ENCODE measurements at regions not wholly inside any gene's neighbourhood (a gene's known extent, or its start where the extent isn't known, plus 50 kb on each side); places are given as distances from the start of the nearest gene placed in this dataset.

DNA sequence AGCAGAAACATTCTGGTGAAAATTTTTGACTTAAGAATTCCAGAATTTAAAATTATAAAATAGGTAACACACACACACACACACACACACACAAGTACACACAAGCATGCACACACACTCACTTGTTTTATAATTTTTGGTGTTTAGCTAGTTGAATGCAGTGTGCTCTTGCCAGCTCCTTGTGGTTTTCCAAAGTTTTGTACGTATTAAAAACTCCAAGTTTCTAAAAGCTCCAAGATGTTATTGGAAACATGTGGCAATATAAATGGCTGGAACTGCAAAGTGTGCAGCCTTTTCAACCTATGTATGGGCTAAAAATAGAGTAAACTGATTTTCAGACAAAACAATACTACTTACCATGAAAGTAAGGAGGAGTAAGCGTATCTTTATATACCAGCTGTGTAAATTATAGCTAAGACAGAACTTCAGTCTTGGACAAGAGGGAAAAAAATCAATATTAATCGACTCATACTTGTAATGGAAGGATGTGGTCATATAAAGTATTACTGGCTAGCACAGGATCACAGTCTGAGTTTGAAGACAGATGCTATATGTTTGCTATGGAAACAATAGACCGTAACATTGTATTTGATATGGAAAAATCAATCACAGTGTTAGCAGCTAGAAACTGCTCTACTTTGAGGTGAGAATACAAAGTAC, 727.1 kb upstream of the GRAMD2B start:
- Mint-ChIP-seq H3K36me3 (ENCODE audit: insufficient read depth, unreplicated experiment) (no peaks in the 10 kb centered on the region), H3K27me3 (ENCODE audit: unreplicated experiment) (no peaks in the 10 kb centered on the region), H3K27ac (ENCODE audit: unreplicated experiment) (no peak overlapping the region), H3K4me1 (ENCODE audit: low read depth, unreplicated experiment) (peaks cover 20% of the 10 kb centered on the region), H3K4me3 (ENCODE audit: low read depth, unreplicated experiment) (no peak overlapping the region), H3K9me3 (ENCODE audit: low read depth, unreplicated experiment) (peaks cover 4% of the 10 kb centered on the region)
- TF ChIP-seq, protein P1, sequence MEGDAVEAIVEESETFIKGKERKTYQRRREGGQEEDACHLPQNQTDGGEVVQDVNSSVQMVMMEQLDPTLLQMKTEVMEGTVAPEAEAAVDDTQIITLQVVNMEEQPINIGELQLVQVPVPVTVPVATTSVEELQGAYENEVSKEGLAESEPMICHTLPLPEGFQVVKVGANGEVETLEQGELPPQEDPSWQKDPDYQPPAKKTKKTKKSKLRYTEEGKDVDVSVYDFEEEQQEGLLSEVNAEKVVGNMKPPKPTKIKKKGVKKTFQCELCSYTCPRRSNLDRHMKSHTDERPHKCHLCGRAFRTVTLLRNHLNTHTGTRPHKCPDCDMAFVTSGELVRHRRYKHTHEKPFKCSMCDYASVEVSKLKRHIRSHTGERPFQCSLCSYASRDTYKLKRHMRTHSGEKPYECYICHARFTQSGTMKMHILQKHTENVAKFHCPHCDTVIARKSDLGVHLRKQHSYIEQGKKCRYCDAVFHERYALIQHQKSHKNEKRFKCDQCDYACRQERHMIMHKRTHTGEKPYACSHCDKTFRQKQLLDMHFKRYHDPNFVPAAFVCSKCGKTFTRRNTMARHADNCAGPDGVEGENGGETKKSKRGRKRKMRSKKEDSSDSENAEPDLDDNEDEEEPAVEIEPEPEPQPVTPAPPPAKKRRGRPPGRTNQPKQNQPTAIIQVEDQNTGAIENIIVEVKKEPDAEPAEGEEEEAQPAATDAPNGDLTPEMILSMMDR (IDR thresholded peaks at IDR 0.05; ENCODE audit: unreplicated experiment) = no peak
- CTCF ChIA-PET = interaction anchor here (0.7 to 1.2 kb wide), 2 partner anchors 21 to 766 kb away, joined by 3 read pairs; no protein-coding TSS in a partner anchor
- no peak for DNase-seq
- intact Hi-C loops (cut with micrococcal nuclease; ENCODE audit: unreplicated experiment) = no loop called here
- no TSS peak for BruUV-seq (replicated peaks)

DNA sequence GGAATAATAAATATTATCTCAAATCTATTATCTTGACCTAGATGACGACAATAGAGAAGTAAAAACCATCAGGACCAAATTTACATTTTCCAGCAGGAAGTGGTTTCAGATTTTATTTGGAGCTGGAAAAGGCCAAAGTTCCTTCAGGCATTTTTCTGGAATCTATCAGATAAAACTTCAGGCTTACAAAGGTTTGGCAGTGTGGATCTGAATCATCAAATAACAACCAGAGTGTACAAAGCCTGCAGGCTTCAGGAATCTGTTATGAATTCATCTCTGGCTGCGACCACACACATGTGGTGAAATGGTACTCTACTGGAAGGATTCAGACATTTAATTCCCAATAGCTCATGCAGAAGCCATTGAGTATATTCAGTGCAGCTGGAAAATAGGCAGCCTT, 726.4 kb upstream of the GRAMD2B start:
- no TSS peak for BruUV-seq (replicated peaks)
- Mint-ChIP-seq H3K4me1 (ENCODE audit: low read depth, unreplicated experiment) (peaks cover 20% of the 10 kb centered on the region), H3K4me3 (ENCODE audit: low read depth, unreplicated experiment) (no peak overlapping the region), H3K27ac (ENCODE audit: unreplicated experiment) (no peak overlapping the region), H3K36me3 (ENCODE audit: insufficient read depth, unreplicated experiment) (no peaks in the 10 kb centered on the region), H3K27me3 (ENCODE audit: unreplicated experiment) (no peaks in the 10 kb centered on the region), H3K9me3 (ENCODE audit: low read depth, unreplicated experiment) (peaks cover 4% of the 10 kb centered on the region)
- CTCF ChIA-PET = interaction anchor here (0.6 kb wide), 1 partner anchor 839 kb away, joined by 3 read pairs; no protein-coding TSS in a partner anchor
- TF ChIP-seq, protein P1 (IDR thresholded peaks at IDR 0.05; ENCODE audit: unreplicated experiment) = no peak
- DNase-seq = no peak
- intact Hi-C loops (cut with micrococcal nuclease; ENCODE audit: unreplicated experiment) = no loop called here

DNA sequence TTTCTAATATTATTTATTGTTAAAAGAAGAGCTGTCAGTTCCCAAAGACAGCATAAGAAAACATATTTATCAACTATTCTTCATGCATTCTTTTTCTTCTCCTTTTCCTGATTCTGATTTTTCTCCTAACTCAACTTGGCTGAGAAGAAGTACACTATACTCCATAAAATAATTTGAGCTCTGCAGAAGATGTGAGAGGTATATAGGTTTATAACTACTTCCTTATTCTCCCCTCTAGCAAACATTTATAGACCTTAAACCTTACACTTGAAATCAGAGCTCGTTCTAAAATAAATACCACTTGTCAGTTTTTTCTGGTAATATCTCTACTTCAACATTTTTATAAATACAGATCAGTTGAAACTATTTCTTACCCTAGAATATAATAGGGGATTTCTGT, 724.8 kb upstream of the GRAMD2B start:
- no peak for DNase-seq
- Mint-ChIP-seq H3K4me3 (ENCODE audit: low read depth, unreplicated experiment) (no peak overlapping the region), H3K27me3 (ENCODE audit: unreplicated experiment) (no peaks in the 10 kb centered on the region), H3K27ac (ENCODE audit: unreplicated experiment) (no peak overlapping the region), H3K4me1 (ENCODE audit: low read depth, unreplicated experiment) (peaks cover 20% of the 10 kb centered on the region), H3K36me3 (ENCODE audit: insufficient read depth, unreplicated experiment) (no peaks in the 10 kb centered on the region), H3K9me3 (ENCODE audit: low read depth, unreplicated experiment) (no peaks in the 10 kb centered on the region)
- CTCF ChIA-PET = no interaction called here
- TF ChIP-seq, protein P1 (IDR thresholded peaks at IDR 0.05; ENCODE audit: unreplicated experiment) = no peak
- intact Hi-C loops (cut with micrococcal nuclease; ENCODE audit: unreplicated experiment) = no loop called here
- BruUV-seq (replicated peaks) = no TSS peak

DNA sequence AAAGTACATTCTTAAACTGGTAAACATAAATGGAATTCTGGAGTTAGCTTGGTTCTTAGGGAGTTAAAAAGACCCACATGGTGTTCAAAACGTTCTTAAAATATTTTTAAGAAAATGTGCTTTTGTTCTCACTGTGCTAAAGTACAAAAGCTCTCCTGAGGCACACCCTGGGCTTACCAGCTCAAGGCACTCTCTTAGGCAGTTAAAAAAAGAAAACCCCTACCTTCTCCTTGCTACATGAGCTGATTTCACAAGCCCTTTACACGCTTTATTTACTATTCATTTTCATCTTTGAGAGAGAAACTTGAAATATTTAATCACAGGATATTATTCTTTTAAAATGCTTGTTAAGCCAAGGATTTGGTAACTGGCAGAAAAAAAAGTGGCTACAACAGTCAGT, 723.3 kb upstream of the GRAMD2B start:
- no peaks in the 10 kb centered on the region for H3K27me3 Mint-ChIP-seq (ENCODE audit: unreplicated experiment)
- H3K4me1 Mint-ChIP-seq (ENCODE audit: low read depth, unreplicated experiment) = peaks cover 20% of the 10 kb centered on the region
- peak overlapping the region; percentile 64 for H3K4me3 Mint-ChIP-seq (ENCODE audit: low read depth, unreplicated experiment)
- no peaks in the 10 kb centered on the region for H3K36me3 Mint-ChIP-seq (ENCODE audit: insufficient read depth, unreplicated experiment)
- intact Hi-C loops (cut with micrococcal nuclease; ENCODE audit: unreplicated experiment) = loop anchor here (2.0 kb wide), 1 partner anchor 17 kb away; no protein-coding TSS in a partner anchor
- CTCF ChIA-PET = interaction anchor here (0.6 to 1.3 kb wide), 4 partner anchors 9 to 627 kb away, joined by 3 to 4 read pairs (median 3); no protein-coding TSS in a partner anchor
- peaks cover 8% of the 10 kb centered on the region for H3K9me3 Mint-ChIP-seq (ENCODE audit: low read depth, unreplicated experiment)
- DNase-seq = no peak
- H3K27ac Mint-ChIP-seq (ENCODE audit: unreplicated experiment) = peak overlapping the region; percentile 82
- TF ChIP-seq, protein P1 (IDR thresholded peaks at IDR 0.05; ENCODE audit: unreplicated experiment) = no peak
- BruUV-seq (replicated peaks) = no TSS peak
